Endodermal cell (in vitro differentiated cells): ENCODE measurements at regions not wholly inside any gene's neighbourhood (a gene's known extent, or its start where the extent isn't known, plus 50 kb on each side); places are given as distances from the start of the nearest gene placed in this dataset.

Experiments used
- DNase-seq: peaks from one replicate; pipeline ENCODE4 v3.0.0-alpha.2; 2017
- H3K27ac ChIP-seq: 2 replicates; pipeline ENCODE4 v1.5.1; 2013; ENCODE audit warnings: mild to moderate bottlenecking, low read depth, low read length, moderate library complexity
- H3K27me3 ChIP-seq: 2 replicates; pipeline ENCODE4 v1.6.1; 2013; ENCODE audit warnings: mild to moderate bottlenecking, low read length, moderate library complexity; ENCODE audit not compliant: insufficient read depth, control insufficient read depth, poor library complexity, severe bottlenecking
- H3K36me3 ChIP-seq: 2 replicates; pipeline ENCODE4 v1.7.0; 2013; ENCODE audit warnings: mild to moderate bottlenecking, low read length, moderate library complexity; ENCODE audit not compliant: control insufficient read depth, insufficient read depth
- H3K4me1 ChIP-seq: one replicate; pipeline ENCODE4 v1.7.0; 2013; ENCODE audit warnings: low read length; ENCODE audit not compliant: control insufficient read depth, insufficient read depth
- H3K4me3 ChIP-seq: 2 replicates; pipeline ENCODE4 v1.5.1; 2013; ENCODE audit warnings: mild to moderate bottlenecking, low read length, moderate library complexity
- H3K9ac ChIP-seq: 2 replicates; pipeline ENCODE4 v1.6.1; 2013; ENCODE audit warnings: mild to moderate bottlenecking, low read length, moderate library complexity; ENCODE audit not compliant: poor library complexity, severe bottlenecking; ENCODE audit errors: extremely low read depth
- H3K9me3 ChIP-seq: 2 replicates; pipeline ENCODE4 v1.6.1; 2013; ENCODE audit warnings: mild to moderate bottlenecking, low read length, moderate library complexity; ENCODE audit not compliant: control insufficient read depth
- H3K27ac Mint-ChIP-seq: 2 replicates; pipeline ENCODE4 v1.8.0; 2020; ENCODE audit warnings: mixed read lengths
- H3K27me3 Mint-ChIP-seq: 2 replicates; pipeline ENCODE4 v1.8.0; 2021; ENCODE audit warnings: mild to moderate bottlenecking, mixed read lengths; ENCODE audit not compliant: insufficient read depth
- H3K36me3 Mint-ChIP-seq: 2 replicates; pipeline ENCODE4 v1.8.0; 2020; ENCODE audit warnings: low read depth, mixed read lengths
- H3K4me1 Mint-ChIP-seq: 2 replicates; pipeline ENCODE4 v1.8.0; 2020; ENCODE audit warnings: mixed read lengths
- H3K4me3 Mint-ChIP-seq: 2 replicates; pipeline ENCODE4 v1.8.0; 2020; ENCODE audit warnings: mild to moderate bottlenecking, moderate library complexity, mixed read lengths
- H3K9me3 Mint-ChIP-seq: 2 replicates; pipeline ENCODE4 v1.8.0; 2020; ENCODE audit warnings: mild to moderate bottlenecking, mixed read lengths
- whole genome bisulfite sequencing, 2 experiments: methylation state at CpG; one replicate each; pipeline versions ENCODE4 v1.1.5 to v1.1.7; 2013; ENCODE audit warnings: missing lambda C conversion rate in 2 of 2, mixed read lengths in 1 of 2; ENCODE audit not compliant: insufficient coverage in 1 of 2, insufficient read length in 1 of 2; 5-methylcytosine and 5-hydroxymethylcytosine counted together
- TF ChIP-seq, protein P1 (sequence below): fragments of 200-600 bp; sonication (generic); conservative IDR thresholded peaks from 2 replicates; pipeline ENCODE4 v1.5.0; 2021; ENCODE audit warnings: antibody characterized with exemption, mild to moderate bottlenecking

DNA sequence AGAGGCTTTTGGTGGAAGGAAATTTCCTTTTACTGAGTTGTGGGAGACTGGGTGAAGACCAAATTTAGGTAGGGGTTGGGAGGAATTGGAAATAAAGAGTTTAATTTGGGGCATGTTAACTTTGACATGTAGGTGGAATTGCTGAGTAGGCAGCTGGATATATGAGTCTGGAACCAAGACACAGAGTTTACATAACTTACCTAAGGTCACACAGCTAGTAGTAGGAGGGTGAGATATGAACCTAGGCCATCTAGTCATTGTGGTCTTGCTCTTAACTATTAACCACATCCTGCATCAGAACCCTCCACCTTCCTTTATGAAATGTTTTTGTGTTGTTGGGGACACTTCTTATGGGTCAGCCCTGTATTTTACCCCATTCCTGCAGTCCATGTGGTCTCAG is 113.1 kb downstream of the ICOS start:
- Mint-ChIP-seq H3K36me3 (no peaks in the 10 kb centered on the region), H3K9me3 (no peaks in the 10 kb centered on the region), H3K27ac (no peak overlapping the region), H3K4me1 (no peaks in the 10 kb centered on the region), H3K4me3 (no peak overlapping the region), H3K27me3 (no peaks in the 10 kb centered on the region)
- Histone ChIP-seq H3K36me3 (no peaks in the 10 kb centered on the region), H3K27me3 (no peaks in the 10 kb centered on the region), H3K9me3 (no peaks in the 10 kb centered on the region), H3K4me3 (no peak overlapping the region), H3K4me1 (no peaks in the 10 kb centered on the region), H3K27ac (no peak overlapping the region), H3K9ac (no peak overlapping the region)
- no peak for DNase-seq
- TF ChIP-seq, protein P1, sequence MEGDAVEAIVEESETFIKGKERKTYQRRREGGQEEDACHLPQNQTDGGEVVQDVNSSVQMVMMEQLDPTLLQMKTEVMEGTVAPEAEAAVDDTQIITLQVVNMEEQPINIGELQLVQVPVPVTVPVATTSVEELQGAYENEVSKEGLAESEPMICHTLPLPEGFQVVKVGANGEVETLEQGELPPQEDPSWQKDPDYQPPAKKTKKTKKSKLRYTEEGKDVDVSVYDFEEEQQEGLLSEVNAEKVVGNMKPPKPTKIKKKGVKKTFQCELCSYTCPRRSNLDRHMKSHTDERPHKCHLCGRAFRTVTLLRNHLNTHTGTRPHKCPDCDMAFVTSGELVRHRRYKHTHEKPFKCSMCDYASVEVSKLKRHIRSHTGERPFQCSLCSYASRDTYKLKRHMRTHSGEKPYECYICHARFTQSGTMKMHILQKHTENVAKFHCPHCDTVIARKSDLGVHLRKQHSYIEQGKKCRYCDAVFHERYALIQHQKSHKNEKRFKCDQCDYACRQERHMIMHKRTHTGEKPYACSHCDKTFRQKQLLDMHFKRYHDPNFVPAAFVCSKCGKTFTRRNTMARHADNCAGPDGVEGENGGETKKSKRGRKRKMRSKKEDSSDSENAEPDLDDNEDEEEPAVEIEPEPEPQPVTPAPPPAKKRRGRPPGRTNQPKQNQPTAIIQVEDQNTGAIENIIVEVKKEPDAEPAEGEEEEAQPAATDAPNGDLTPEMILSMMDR = no peak

DNA sequence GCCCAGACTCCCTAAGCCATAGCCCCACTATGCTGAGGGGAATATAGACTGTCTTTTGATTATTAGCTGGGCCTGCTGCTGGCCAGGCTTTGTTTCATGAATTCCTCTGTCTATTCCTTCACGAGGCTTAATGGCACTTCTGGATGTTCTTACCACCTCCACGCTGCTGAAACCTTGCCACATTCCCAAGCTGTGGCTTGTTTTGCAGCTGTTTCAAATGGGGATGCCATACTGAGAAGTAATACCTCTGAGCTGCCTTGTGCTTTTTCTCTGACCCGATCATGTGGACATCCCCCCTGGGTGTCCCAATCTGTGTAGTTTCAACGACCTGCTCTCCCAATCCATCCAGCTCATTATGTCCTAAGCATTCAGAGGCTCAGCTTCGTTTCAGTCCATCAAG is 114.1 kb downstream of the ICOS start:
- Histone ChIP-seq H3K4me1 (no peaks in the 10 kb centered on the region), H3K27me3 (no peaks in the 10 kb centered on the region), H3K9me3 (no peaks in the 10 kb centered on the region), H3K9ac (no peak overlapping the region), H3K36me3 (no peaks in the 10 kb centered on the region), H3K4me3 (no peak overlapping the region), H3K27ac (no peak overlapping the region)
- Mint-ChIP-seq H3K9me3 (no peaks in the 10 kb centered on the region), H3K27ac (no peak overlapping the region), H3K27me3 (no peaks in the 10 kb centered on the region), H3K36me3 (no peaks in the 10 kb centered on the region), H3K4me1 (no peaks in the 10 kb centered on the region), H3K4me3 (no peak overlapping the region)
- no peak for DNase-seq
- 80 to 83% methylated on average over 5 of the region's 5 CpGs for WGBS, 2 experiments
- TF ChIP-seq, protein P1 = no peak

DNA sequence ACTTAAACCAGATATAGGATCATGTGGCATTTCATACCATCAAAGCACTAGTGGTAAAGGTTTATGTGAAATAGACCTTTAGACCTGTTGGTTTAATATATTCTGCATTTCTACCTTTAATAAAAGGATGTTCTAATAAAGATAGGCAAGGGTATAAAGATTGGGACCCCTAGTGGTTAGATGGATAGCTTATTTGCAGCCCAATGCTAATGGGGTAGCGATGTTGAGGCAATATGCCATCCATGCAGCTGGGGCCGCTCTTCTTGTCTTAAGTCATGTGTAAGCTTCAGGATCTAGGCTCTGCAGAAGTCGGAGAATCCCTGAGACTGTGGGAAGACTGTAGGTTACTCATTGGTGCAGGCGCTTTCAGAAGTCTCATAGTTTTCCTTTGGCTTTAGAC is 114.9 kb downstream of the ICOS start:
- Histone ChIP-seq H3K4me3 (no peak overlapping the region), H3K36me3 (no peaks in the 10 kb centered on the region), H3K27me3 (no peaks in the 10 kb centered on the region), H3K4me1 (no peaks in the 10 kb centered on the region), H3K9me3 (no peaks in the 10 kb centered on the region), H3K9ac (no peak overlapping the region), H3K27ac (no peak overlapping the region)
- H3K9me3 Mint-ChIP-seq = no peaks in the 10 kb centered on the region
- no peaks in the 10 kb centered on the region for H3K27me3 Mint-ChIP-seq
- H3K4me3 Mint-ChIP-seq = no peak overlapping the region
- no peaks in the 10 kb centered on the region for H3K36me3 Mint-ChIP-seq
- no peaks in the 10 kb centered on the region for H3K4me1 Mint-ChIP-seq
- 90 to 100% methylated on average over 4 of the region's 4 CpGs for WGBS, 2 experiments
- H3K27ac Mint-ChIP-seq = no peak overlapping the region
- peak; percentile 62 for DNase-seq
- TF ChIP-seq, protein P1 = peak; percentile 80
